SK-N-SH (cell line): ENCODE measurements at regions not wholly inside any gene's neighbourhood (a gene's known extent, or its start where the extent isn't known, plus 50 kb on each side); places are given as distances from the start of the nearest gene placed in this dataset.

Source experiments
- CTCF ChIA-PET: fragments of 300-600, 350-600 bp; formaldehyde crosslinking; extraction: SDS; loops from one replicate; lab custom pipeline; 2021; lab: Yijun Ruan, JAX
- POLR2A ChIA-PET: fragments of 350-600 bp; sonication (Branson Sonifier 250); formaldehyde crosslinking; extraction: SDS; loops from one replicate; lab custom pipeline; 2020; ENCODE audit warnings: antibody characterized with exemption, inconsistent platforms; lab: Yijun Ruan, JAX
- DNase-seq: peaks from one replicate; pipeline ENCODE4 v3.0.0; 2012
- H2AFZ ChIP-seq: fragments of 200-600 bp; sonication (generic); 2 replicates; pipeline ENCODE4 v1.8.1; 2016; ENCODE audit warnings: antibody characterized with exemption, mild to moderate bottlenecking, low read depth
- H3F3A ChIP-seq: fragments of 200-600 bp; sonication (generic); replicated peaks from 2 replicates; pipeline ENCODE3; 2016; ENCODE audit warnings: antibody characterized with exemption, mild to moderate bottlenecking; ENCODE audit not compliant: insufficient read depth
- H3K27ac ChIP-seq, 2 experiments: fragments of 200-500 bp in 1 of 2; fragments of 200-600 bp in 1 of 2; sonication (Bioruptor generic) in 1 of 2; sonication (generic), shearing (Covaris generic) in 1 of 2; 2 replicates each; pipeline versions ENCODE4 v1.5.1 to v1.6.1; 2014 to 2016; ENCODE audit warnings: low read depth in 2 of 2, inconsistent platforms in 1 of 2, low read length in 1 of 2, mild to moderate bottlenecking in 1 of 2, mixed read lengths in 1 of 2
- H3K27me3 ChIP-seq: fragments of 200-600 bp; sonication (generic), shearing (Covaris generic); 2 replicates; pipeline ENCODE4 v1.6.1; 2016; ENCODE audit warnings: mixed run types; ENCODE audit not compliant: insufficient read depth
- H3K36me3 ChIP-seq, 2 experiments: fragments of 200-500 bp in 1 of 2; fragments of 200-600 bp in 1 of 2; sonication (Bioruptor generic) in 1 of 2; sonication (generic) in 1 of 2; replicated peaks in 1 of 2; 2 replicates each; pipeline versions ENCODE3 to v1.5.1; 2014 to 2016; ENCODE audit warnings: low read length in 1 of 2, mild to moderate bottlenecking in 1 of 2; ENCODE audit not compliant: insufficient read depth in 2 of 2, control insufficient read depth in 1 of 2
- H3K4me1 ChIP-seq, 2 experiments: fragments of 200-500 bp in 1 of 2; fragments of 200-600 bp in 1 of 2; sonication (Bioruptor generic) in 1 of 2; sonication (generic), shearing (Covaris generic) in 1 of 2; 2 replicates each; pipeline versions ENCODE4 v1.5.1 to v1.6.1; 2014 to 2016; ENCODE audit warnings: low read depth in 1 of 2, low read length in 1 of 2, mixed run types in 1 of 2; ENCODE audit not compliant: insufficient read depth in 2 of 2, control insufficient read depth in 1 of 2
- H3K4me2 ChIP-seq: fragments of 200-600 bp; sonication (generic), shearing (Covaris generic); 2 replicates; pipeline ENCODE4 v1.6.1; 2017; ENCODE audit warnings: mixed run types
- H3K4me3 ChIP-seq, 2 experiments: fragments of 200-500 bp in 1 of 2; fragments of 200-600 bp in 1 of 2; sonication (Bioruptor generic) in 1 of 2; sonication (generic), shearing (Covaris generic) in 1 of 2; 2 replicates each; pipeline versions ENCODE4 v1.5.1 to v1.8.1; 2014 to 2016; ENCODE audit warnings: low read depth in 2 of 2, inconsistent platforms in 1 of 2, low read length in 1 of 2, mild to moderate bottlenecking in 1 of 2, mixed read lengths in 1 of 2, moderate library complexity in 1 of 2
- H3K79me2 ChIP-seq: fragments of 200-600 bp; sonication (generic); 2 replicates; pipeline ENCODE4 v1.8.1; 2017; ENCODE audit warnings: mild to moderate bottlenecking; ENCODE audit not compliant: insufficient read depth
- H3K9ac ChIP-seq: fragments of 200-600 bp; sonication (generic); 2 replicates; pipeline ENCODE4 v1.6.1; 2017; ENCODE audit warnings: mixed run types
- H3K9me2 ChIP-seq: fragments of 200-600 bp; sonication (generic); 2 replicates; pipeline ENCODE4 v1.6.1; 2017; ENCODE audit warnings: mixed run types
- H3K9me3 ChIP-seq: fragments of 200-600 bp; sonication (generic); 2 replicates; pipeline ENCODE4 v1.6.1; 2017; ENCODE audit warnings: mixed run types, mild to moderate bottlenecking, moderate library complexity
- H4K20me1 ChIP-seq: fragments of 200-600 bp; sonication (generic); 2 replicates; pipeline ENCODE4 v1.6.1; 2017; ENCODE audit warnings: mild to moderate bottlenecking, mixed run types; ENCODE audit not compliant: insufficient read depth
- EP300 ChIP-seq, 2 experiments: IDR thresholded peaks; 2 replicates each; pipeline versions ENCODE4 v1.4.0 to v1.6.1; 2012; ENCODE audit warnings: borderline replicate concordance in 1 of 2, low read depth in 1 of 2, low read length in 1 of 2
- EZH2phosphoT487 ChIP-seq: fragments of 200-600 bp; sonication (generic); IDR thresholded peaks from 2 replicates; pipeline ENCODE4 v1.6.1; 2017; ENCODE audit warnings: low read depth, mixed run types, mild to moderate bottlenecking, antibody characterized with exemption, moderate library complexity, borderline replicate concordance
- FOXJ3 ChIP-seq: sonication (generic); formaldehyde crosslinking; IDR thresholded peaks from 2 replicates; pipeline ENCODE4 v1.5.1; 2020; ENCODE audit warnings: mild to moderate bottlenecking, missing genetic modification reagents
- FOXM1 ChIP-seq: IDR thresholded peaks from 2 replicates; pipeline ENCODE4 v1.4.0; 2012; ENCODE audit warnings: low read depth, mild to moderate bottlenecking
- GABPA ChIP-seq: IDR thresholded peaks from 2 replicates; pipeline ENCODE4 v1.4.0; 2012; ENCODE audit warnings: low read depth, mild to moderate bottlenecking
- GATA2 ChIP-seq: sonication (generic); formaldehyde crosslinking; IDR thresholded peaks from 2 replicates; pipeline ENCODE4 v1.5.0; 2020; ENCODE audit warnings: mild to moderate bottlenecking, missing genetic modification reagents
- MAX ChIP-seq: IDR thresholded peaks from 2 replicates; pipeline ENCODE4 v1.4.0; 2012; ENCODE audit warnings: low read depth
- MEF2A ChIP-seq: IDR thresholded peaks from 2 replicates; pipeline ENCODE4 v1.4.0; 2012; ENCODE audit warnings: low read depth, borderline replicate concordance
- NRF1 ChIP-seq: IDR thresholded peaks from 2 replicates; pipeline ENCODE4 v1.6.1; 2012; ENCODE audit warnings: low read depth, mild to moderate bottlenecking, low read length
- PBX3 ChIP-seq: IDR thresholded peaks from 2 replicates; pipeline ENCODE4; 2012
- RCOR1 ChIP-seq: fragments of 150-350 bp; IDR thresholded peaks from 2 replicates; pipeline ENCODE4 v1.6.1; 2017; ENCODE audit warnings: antibody characterized with exemption, low read length
- SIN3A ChIP-seq: IDR thresholded peaks from 2 replicates; pipeline ENCODE4 v1.6.1; 2012; ENCODE audit warnings: low read depth, mild to moderate bottlenecking, low read length, moderate library complexity, borderline replicate concordance
- SMC3 ChIP-seq: IDR thresholded peaks from 2 replicates; pipeline ENCODE4 v1.6.1; 2012; ENCODE audit warnings: low read depth, low read length, improper control_type of control experiment
- TAF1 ChIP-seq: IDR thresholded peaks from 2 replicates; pipeline ENCODE4 v1.6.1; 2012; ENCODE audit warnings: low read depth, mild to moderate bottlenecking, low read length, moderate library complexity, borderline replicate concordance
- TEAD4 ChIP-seq: IDR thresholded peaks from 2 replicates; pipeline ENCODE4 v1.4.0; 2012; ENCODE audit warnings: mild to moderate bottlenecking, borderline replicate concordance; ENCODE audit not compliant: insufficient read depth
- USF1 ChIP-seq: IDR thresholded peaks from 2 replicates; pipeline ENCODE4 v1.4.0; 2012; ENCODE audit warnings: low read depth, borderline replicate concordance
- USF2 ChIP-seq: fragments of 150-350 bp; IDR thresholded peaks from 2 replicates; pipeline ENCODE4 v1.6.1; 2017; ENCODE audit warnings: antibody characterized with exemption, low read length, low read depth, borderline replicate concordance
- YY1 ChIP-seq: IDR thresholded peaks from 2 replicates; pipeline ENCODE4 v1.4.0; 2012; ENCODE audit warnings: low read depth, mild to moderate bottlenecking
- WGBS: methylation state at CpG from one replicate; pipeline ENCODE4 v1.1.6; 2017; ENCODE audit warnings: low lambda C conversion rate; 5-methylcytosine and 5-hydroxymethylcytosine counted together

GRCh38 chr13:63327584-63327983, 1911.9 kb upstream of the PCDH20 start:
- Histone ChIP-seq H3K4me2 (no peak overlapping the region), H3K4me1 (no peaks in the 10 kb centered on the region), H3K27me3 (no peaks in the 10 kb centered on the region), H3F3A (no peaks in the 10 kb centered on the region), H3K9ac (no peak overlapping the region), H3K9me2 (no peaks in the 10 kb centered on the region), H3K4me3 (no peak overlapping the region), H3K9me3 (no peaks in the 10 kb centered on the region), H3K27ac (no peak overlapping the region), H3K79me2 (no peaks in the 10 kb centered on the region), H2AFZ (no peak overlapping the region), H4K20me1 (no peaks in the 10 kb centered on the region), H3K36me3 (no peaks in the 10 kb centered on the region)
- ChIA-PET POLR2A (no interaction called here), CTCF (no interaction called here)
- 77% methylated on average over 1 of the region's 1 CpG for WGBS
- no peak for DNase-seq
- TF ChIP-seq SMC3 = no peak
- no peak for TF ChIP-seq MEF2A
- no peak for TF ChIP-seq NRF1
- TF ChIP-seq FOXJ3 (CRISPR knock-in tag) = no peak

GRCh38 chr13:63323441-63323840, 1907.8 kb upstream of the PCDH20 start:
- no peak overlapping the region for H2AFZ ChIP-seq
- 74% methylated on average over 2 of the region's 2 CpGs for WGBS
- no peaks in the 10 kb centered on the region for H3K9me3 ChIP-seq
- no peaks in the 10 kb centered on the region for H3F3A ChIP-seq
- H3K4me2 ChIP-seq = no peak overlapping the region
- DNase-seq = no peak
- no peaks in the 10 kb centered on the region for H3K79me2 ChIP-seq
- no peaks in the 10 kb centered on the region for H3K4me1 ChIP-seq
- no peak overlapping the region for H3K4me3 ChIP-seq
- no peaks in the 10 kb centered on the region for H3K36me3 ChIP-seq
- ChIA-PET CTCF (no interaction called here), POLR2A (no interaction called here)
- TF ChIP-seq USF1 (no peak), RCOR1 (no peak), EP300 (IDR thresholded peaks at IDR 0.05; ENCODE audit: borderline replicate concordance in 1 of 2, low read depth in 1 of 2, low read length in 1 of 2) (no peak), YY1 (no peak), USF2 (no peak), FOXM1 (no peak), NRF1 (no peak), TEAD4 (no peak), MAX (no peak), SIN3A (no peak), GABPA (no peak), PBX3 (no peak), EZH2phosphoT487 (no peak), TAF1 (no peak), GATA2 (CRISPR knock-in tag) (no peak), MEF2A (no peak)
- no peak overlapping the region for H3K27ac ChIP-seq
- H3K9ac ChIP-seq = no peak overlapping the region
- H3K27me3 ChIP-seq = no peaks in the 10 kb centered on the region
- no peaks in the 10 kb centered on the region for H4K20me1 ChIP-seq
- H3K9me2 ChIP-seq = no peaks in the 10 kb centered on the region
